ENCODE measurements at regions not wholly inside any gene's neighbourhood (a gene's known extent, or its start where the extent isn't known, plus 50 kb on each side); places are given as distances from the start of the nearest gene placed in this dataset.

DNA sequence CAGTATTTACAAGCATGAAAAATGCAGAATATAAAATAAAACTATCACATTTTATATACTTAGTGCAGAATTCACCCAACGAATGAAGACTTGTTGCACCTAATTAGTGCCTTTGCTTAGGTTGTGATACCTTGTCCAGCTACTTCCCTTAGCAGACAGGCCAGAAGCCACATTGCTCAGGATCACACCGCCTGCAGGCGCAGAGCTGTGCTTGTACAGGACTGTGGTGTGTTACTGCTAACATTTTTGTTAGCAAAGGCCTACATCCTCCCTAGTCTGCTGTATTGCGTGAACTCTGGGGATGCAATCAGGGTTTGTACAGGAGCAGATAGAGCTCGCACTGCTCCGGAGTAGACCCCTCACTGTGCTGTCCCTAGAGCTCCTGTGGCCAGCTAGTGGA, 336.9 kb downstream of the CBLN2 start:
- intact Hi-C loops (cut with DNase I) = no loop called here
- ATAC-seq = no peak
- Histone ChIP-seq H3K4me1 (no peaks in the 10 kb centered on the region), H3K4me3 (no peak overlapping the region), H3K9me3 (no peaks in the 10 kb centered on the region), H3K27me3 (no peaks in the 10 kb centered on the region), H3K27ac (no peak overlapping the region), H3K36me3 (no peaks in the 10 kb centered on the region)
- no peak for DNase-seq
- TF ChIP-seq POLR2A (IDR thresholded peaks at IDR 0.05) = no peak
- TF ChIP-seq, protein P1, sequence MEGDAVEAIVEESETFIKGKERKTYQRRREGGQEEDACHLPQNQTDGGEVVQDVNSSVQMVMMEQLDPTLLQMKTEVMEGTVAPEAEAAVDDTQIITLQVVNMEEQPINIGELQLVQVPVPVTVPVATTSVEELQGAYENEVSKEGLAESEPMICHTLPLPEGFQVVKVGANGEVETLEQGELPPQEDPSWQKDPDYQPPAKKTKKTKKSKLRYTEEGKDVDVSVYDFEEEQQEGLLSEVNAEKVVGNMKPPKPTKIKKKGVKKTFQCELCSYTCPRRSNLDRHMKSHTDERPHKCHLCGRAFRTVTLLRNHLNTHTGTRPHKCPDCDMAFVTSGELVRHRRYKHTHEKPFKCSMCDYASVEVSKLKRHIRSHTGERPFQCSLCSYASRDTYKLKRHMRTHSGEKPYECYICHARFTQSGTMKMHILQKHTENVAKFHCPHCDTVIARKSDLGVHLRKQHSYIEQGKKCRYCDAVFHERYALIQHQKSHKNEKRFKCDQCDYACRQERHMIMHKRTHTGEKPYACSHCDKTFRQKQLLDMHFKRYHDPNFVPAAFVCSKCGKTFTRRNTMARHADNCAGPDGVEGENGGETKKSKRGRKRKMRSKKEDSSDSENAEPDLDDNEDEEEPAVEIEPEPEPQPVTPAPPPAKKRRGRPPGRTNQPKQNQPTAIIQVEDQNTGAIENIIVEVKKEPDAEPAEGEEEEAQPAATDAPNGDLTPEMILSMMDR (IDR thresholded peaks at IDR 0.05) = no peak
- 53% methylated on average over 3 of the region's 6 CpGs for WGBS (ENCODE audit: insufficient coverage, low coverage, low lambda C conversion rate, missing lambda C conversion rate)

DNA sequence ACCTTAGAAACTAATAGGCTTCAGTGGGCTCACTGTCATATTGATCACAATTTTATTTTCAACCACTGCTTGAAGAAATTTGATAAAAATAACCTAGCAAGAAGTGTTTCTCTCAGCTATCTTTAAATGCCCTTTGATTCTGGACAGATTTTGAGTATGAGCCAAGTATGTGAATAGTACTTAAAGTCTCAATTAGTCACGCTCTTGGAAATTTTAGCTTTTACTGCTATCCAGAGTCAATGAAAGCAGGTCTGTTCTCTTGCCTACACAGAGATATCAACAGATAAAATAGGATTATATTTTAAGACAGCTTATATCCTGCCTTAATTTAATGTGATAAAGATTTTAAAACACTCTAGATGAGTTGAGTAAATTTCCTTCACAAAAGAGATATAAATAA, 337.3 kb downstream of the CBLN2 start:
- TF ChIP-seq, protein P1 (IDR thresholded peaks at IDR 0.05) = no peak
- no peak for TF ChIP-seq POLR2A (IDR thresholded peaks at IDR 0.05)
- Histone ChIP-seq H3K36me3 (no peaks in the 10 kb centered on the region), H3K4me3 (no peak overlapping the region), H3K27ac (no peak overlapping the region), H3K27me3 (no peaks in the 10 kb centered on the region), H3K9me3 (no peaks in the 10 kb centered on the region), H3K4me1 (no peaks in the 10 kb centered on the region)
- DNase-seq (no peak), ATAC-seq (no peak)
- intact Hi-C loops (cut with DNase I) = no loop called here
- 85% methylated on average over 1 of the region's 1 CpG for WGBS (ENCODE audit: insufficient coverage, low coverage, low lambda C conversion rate, missing lambda C conversion rate)

DNA sequence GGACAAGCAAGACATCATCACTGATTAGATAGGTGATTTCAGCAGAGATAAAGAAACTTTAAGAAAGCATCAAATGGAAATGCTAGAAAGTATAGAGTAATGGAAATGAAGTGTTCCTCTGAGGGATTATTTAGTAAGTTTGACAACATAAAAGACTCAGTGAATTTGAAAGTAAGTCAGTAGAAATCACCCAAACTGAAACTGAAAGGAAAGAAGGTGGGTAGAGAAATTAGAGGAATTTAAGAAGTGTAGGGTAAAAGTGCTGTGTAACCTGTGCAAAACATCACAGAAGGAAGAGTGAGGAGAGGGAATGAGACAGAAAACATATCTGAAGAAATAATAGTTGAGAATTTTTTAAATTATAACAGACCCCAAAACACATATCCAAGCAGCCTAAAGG, 343.1 kb downstream of the CBLN2 start:
- Histone ChIP-seq H3K9me3 (no peaks in the 10 kb centered on the region), H3K4me3 (no peak overlapping the region), H3K27me3 (no peaks in the 10 kb centered on the region), H3K36me3 (no peaks in the 10 kb centered on the region), H3K4me1 (no peaks in the 10 kb centered on the region), H3K27ac (no peak overlapping the region)
- DNase-seq = no peak
- intact Hi-C loops (cut with DNase I) = no loop called here
- ATAC-seq = no peak
- TF ChIP-seq, protein P1 (IDR thresholded peaks at IDR 0.05) = no peak
- TF ChIP-seq POLR2A (IDR thresholded peaks at IDR 0.05) = no peak

DNA sequence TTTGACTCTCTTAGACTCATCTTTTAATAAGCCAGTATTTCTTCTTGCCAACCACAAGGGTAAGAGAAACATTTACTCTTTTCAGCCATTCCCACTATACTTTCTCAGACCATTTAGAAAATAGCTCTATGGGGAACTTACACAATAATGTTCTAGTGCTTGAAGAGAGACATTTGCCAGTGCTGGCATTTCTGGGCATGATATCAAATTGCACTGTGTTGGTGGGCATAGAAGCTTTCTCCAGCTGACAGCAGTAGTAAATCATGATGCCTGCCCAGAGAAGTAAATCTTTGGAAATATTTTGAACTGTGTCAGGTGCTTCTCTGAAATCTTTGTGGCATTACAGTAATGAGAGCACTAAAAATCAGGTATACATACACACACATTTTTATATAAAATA, 346.6 kb downstream of the CBLN2 start:
- no peaks in the 10 kb centered on the region for H3K4me1 ChIP-seq
- DNase-seq = no peak
- TF ChIP-seq POLR2A (IDR thresholded peaks at IDR 0.05) = no peak
- H3K27ac ChIP-seq = no peak overlapping the region
- H3K27me3 ChIP-seq = no peaks in the 10 kb centered on the region
- intact Hi-C loops (cut with DNase I) = no loop called here
- no peak overlapping the region for H3K4me3 ChIP-seq
- no peaks in the 10 kb centered on the region for H3K9me3 ChIP-seq
- no peaks in the 10 kb centered on the region for H3K36me3 ChIP-seq
- no peak for ATAC-seq

DNA sequence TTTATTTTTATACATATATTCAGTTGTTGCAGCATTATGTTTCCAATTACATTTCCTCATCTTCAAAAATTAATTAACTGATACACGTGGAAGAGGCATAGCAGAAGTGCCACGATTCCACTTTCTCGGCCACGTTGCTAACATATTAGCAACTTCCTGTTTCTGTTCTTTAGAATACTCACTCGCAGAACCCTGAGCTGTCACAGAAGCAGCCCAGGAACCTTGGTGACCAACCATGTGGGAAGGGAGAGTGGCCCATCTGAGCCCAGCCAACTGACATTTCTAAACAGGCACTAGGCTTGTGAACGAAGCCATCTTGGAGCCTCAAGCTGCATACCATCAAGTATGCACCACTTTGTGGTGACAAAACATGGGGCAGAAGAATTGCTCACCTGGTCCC, 350.1 kb downstream of the CBLN2 start:
- TF ChIP-seq, protein P1 (IDR thresholded peaks at IDR 0.05) = no peak
- TF ChIP-seq POLR2A (IDR thresholded peaks at IDR 0.05) = no peak
- Histone ChIP-seq H3K9me3 (no peaks in the 10 kb centered on the region), H3K27ac (no peak overlapping the region), H3K27me3 (no peaks in the 10 kb centered on the region), H3K4me1 (no peaks in the 10 kb centered on the region), H3K36me3 (no peaks in the 10 kb centered on the region), H3K4me3 (no peak overlapping the region)
- intact Hi-C loops (cut with DNase I) = no loop called here
- 61% methylated on average over 6 of the region's 6 CpGs for WGBS (ENCODE audit: insufficient coverage, low coverage, low lambda C conversion rate, missing lambda C conversion rate)
- no peak for ATAC-seq
- DNase-seq = no peak

Data from right lobe of liver (tissue), 6 donors.